ENCODE measurements at regions not wholly inside any gene's neighbourhood (a gene's known extent, or its start where the extent isn't known, plus 50 kb on each side); places are given as distances from the start of the nearest gene placed in this dataset.
A peak's percentile ranks its signal among the peaks of the same experiment; 100 is the strongest.

DNA sequence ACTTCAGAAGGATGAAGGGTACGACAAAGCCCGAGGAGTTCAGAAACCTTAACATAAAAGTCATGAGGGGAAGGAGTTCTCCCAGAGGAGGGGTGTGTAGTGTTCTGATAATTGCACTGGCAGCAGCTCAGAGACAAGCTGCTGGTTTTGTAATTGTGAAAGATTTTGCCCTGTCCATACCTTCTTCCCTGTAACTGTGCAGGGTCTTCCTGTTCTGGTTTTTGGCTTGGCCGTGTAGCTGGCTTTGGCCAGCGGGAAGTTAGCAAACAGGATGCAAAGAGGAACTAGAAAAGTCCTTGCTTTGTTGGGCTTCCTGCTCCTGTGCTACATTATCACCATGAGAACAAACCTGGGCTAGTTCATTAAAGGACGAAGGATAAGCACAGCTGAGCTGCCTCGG lies 160.8 kb downstream of the LPIN1 start:
- DNase-seq (no peak), ATAC-seq (peak; percentile 38 to 54 (median 46))
- no peak overlapping the region for H3K27ac ChIP-seq
- no peaks in the 10 kb centered on the region for H3K9me3 ChIP-seq
- no peaks in the 10 kb centered on the region for H3K27me3 ChIP-seq
- intact Hi-C loops (cut with DNase I) = no loop called here
- no peaks in the 10 kb centered on the region for H3K36me3 ChIP-seq
- TF ChIP-seq POLR2A (IDR thresholded peaks at IDR 0.05) (no peak), CTCF (IDR thresholded peaks at IDR 0.05) (no peak)
- no peaks in the 10 kb centered on the region for H3K4me1 ChIP-seq
- 76% methylated on average over 6 of the region's 6 CpGs for WGBS (ENCODE audit: insufficient coverage, low coverage, low lambda C conversion rate, missing lambda C conversion rate)
- H3K4me3 ChIP-seq = no peak overlapping the region

GRCh38 chr2:11910971-11911370 lies 164.5 kb downstream of the LPIN1 start:
- Histone ChIP-seq H3K27ac (no peak overlapping the region), H3K4me3 (no peak overlapping the region), H3K4me1 (no peaks in the 10 kb centered on the region), H3K9me3 (no peaks in the 10 kb centered on the region), H3K36me3 (no peaks in the 10 kb centered on the region), H3K27me3 (no peaks in the 10 kb centered on the region)
- no peak for DNase-seq
- no peak for TF ChIP-seq CTCF (IDR thresholded peaks at IDR 0.05)
- intact Hi-C loops (cut with DNase I) = no loop called here
- ATAC-seq = no peak
- WGBS (ENCODE audit: insufficient coverage, low coverage, low lambda C conversion rate, missing lambda C conversion rate) = 78% methylated on average over 3 of the region's 3 CpGs

DNA sequence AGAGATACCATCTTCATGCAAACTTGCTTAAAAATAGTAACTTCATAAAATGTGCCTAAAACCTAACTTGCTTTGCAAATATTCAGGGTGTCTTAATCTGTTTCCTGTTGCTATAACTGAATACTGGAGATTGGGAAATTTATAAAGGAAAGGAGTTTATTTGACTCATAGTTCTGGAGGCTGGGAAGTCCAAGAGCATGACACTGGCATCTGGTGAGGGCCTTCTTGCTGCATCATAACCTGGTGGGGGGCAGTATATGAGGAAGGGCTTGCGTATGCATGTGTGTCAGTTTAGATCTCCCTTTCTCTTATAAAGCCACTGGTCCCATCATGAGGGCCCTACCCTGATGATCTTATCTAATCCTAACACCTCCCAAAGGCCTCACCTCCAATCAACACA lies 166.5 kb downstream of the LPIN1 start:
- Histone ChIP-seq H3K4me3 (no peak overlapping the region), H3K4me1 (no peaks in the 10 kb centered on the region), H3K9me3 (no peaks in the 10 kb centered on the region), H3K27me3 (no peaks in the 10 kb centered on the region), H3K27ac (no peak overlapping the region), H3K36me3 (no peaks in the 10 kb centered on the region)
- 100% methylated on average over 1 of the region's 1 CpG for WGBS (ENCODE audit: insufficient coverage, low coverage, low lambda C conversion rate, missing lambda C conversion rate)
- no peak for DNase-seq
- intact Hi-C loops (cut with DNase I) = no loop called here
- ATAC-seq = no peak
- TF ChIP-seq POLR2A (IDR thresholded peaks at IDR 0.05) (no peak), CTCF (IDR thresholded peaks at IDR 0.05) (no peak)

- Histone ChIP-seq H3K27me3 (no peaks in the 10 kb centered on the region), H3K9me3 (no peaks in the 10 kb centered on the region), H3K36me3 (no peaks in the 10 kb centered on the region), H3K4me3 (no peak overlapping the region), H3K27ac (no peak overlapping the region), H3K4me1 (no peaks in the 10 kb centered on the region)
- DNase-seq (no peak), ATAC-seq (no peak)
- 76% methylated on average over 3 of the region's 7 CpGs for WGBS (ENCODE audit: insufficient coverage, low coverage, low lambda C conversion rate, missing lambda C conversion rate)
- TF ChIP-seq CTCF (IDR thresholded peaks at IDR 0.05) = no peak
- TF ChIP-seq POLR2A (IDR thresholded peaks at IDR 0.05) = no peak
- intact Hi-C loops (cut with DNase I) = no loop called here
Observed at GRCh38 chr2:11914455-11914854, 168.0 kb downstream of the LPIN1 start.

GRCh38 chr2:11915650-11916049 lies 169.2 kb downstream of the LPIN1 start:
- no peak overlapping the region for H3K27ac ChIP-seq
- no peak for ATAC-seq
- intact Hi-C loops (cut with DNase I) = no loop called here
- H3K4me3 ChIP-seq = no peak overlapping the region
- H3K36me3 ChIP-seq = no peaks in the 10 kb centered on the region
- H3K4me1 ChIP-seq = no peaks in the 10 kb centered on the region
- H3K9me3 ChIP-seq = no peaks in the 10 kb centered on the region
- TF ChIP-seq CTCF (IDR thresholded peaks at IDR 0.05) (no peak), POLR2A (IDR thresholded peaks at IDR 0.05) (no peak)
- 70% methylated on average over 4 of the region's 4 CpGs for WGBS (ENCODE audit: insufficient coverage, low coverage, low lambda C conversion rate, missing lambda C conversion rate)
- DNase-seq = no peak
- no peaks in the 10 kb centered on the region for H3K27me3 ChIP-seq

Data from right lobe of liver (tissue), 6 donors.